ENCODE measurements at regions not wholly inside any gene's neighbourhood (a gene's known extent, or its start where the extent isn't known, plus 50 kb on each side); places are given as distances from the start of the nearest gene placed in this dataset.

GRCh38 chr3:104903064-104903463 lies 463.6 kb upstream of the ALCAM start (continued):
- TF ChIP-seq CHD7 (IDR thresholded peaks at IDR 0.05; ENCODE audit: insufficient replicate concordance, low read length) (no peak), TBP (IDR thresholded peaks at IDR 0.05; ENCODE audit: low read depth, low read length) (no peak)
